Mucosa of gallbladder (tissue), 1 donor: ENCODE measurements at regions not wholly inside any gene's neighbourhood (a gene's known extent, or its start where the extent isn't known, plus 50 kb on each side); places are given as distances from the start of the nearest gene placed in this dataset.

Source experiments
- DNase-seq: peaks from one replicate; pipeline ENCODE4 v3.0.0-alpha.2; 2020; ENCODE audit warnings: low spot score
- donor health status: DM: no; HTN: no; CAD: no.

- DNase-seq: no peak
Measured at GRCh38 chr6:113560908-113561307, 296.2 kb upstream of the MARCKS start.

- no peak for DNase-seq
Measured at GRCh38 chr6:113562248-113562647, 294.9 kb upstream of the MARCKS start.

GRCh38 chr6:113564371-113565171 lies 292.6 kb upstream of the MARCKS start:
- peak; percentile 88 for DNase-seq

- DNase-seq: no peak
Measured at GRCh38 chr6:113565306-113565705, 291.8 kb upstream of the MARCKS start.

GRCh38 chr6:113570161-113570560 lies 287.0 kb upstream of the MARCKS start:
- no peak for DNase-seq

- DNase-seq: no peak
Measured at GRCh38 chr6:113570641-113571040, 286.5 kb upstream of the MARCKS start.

- DNase-seq: peak; percentile 33
Measured at GRCh38 chr6:113574147-113574546, 283.0 kb upstream of the MARCKS start.

- no peak for DNase-seq
Measured at GRCh38 chr6:113576310-113576709, 280.8 kb upstream of the MARCKS start.

GRCh38 chr6:113578691-113579090 lies 278.5 kb upstream of the MARCKS start:
- no peak for DNase-seq

- no peak for DNase-seq
Measured at GRCh38 chr6:113584767-113585166, 272.4 kb upstream of the MARCKS start.

GRCh38 chr6:113585246-113585645 lies 271.9 kb upstream of the MARCKS start:
- DNase-seq: no peak

- DNase-seq: no peak
Measured at GRCh38 chr6:113586413-113587077, 270.6 kb upstream of the MARCKS start.

- DNase-seq: no peak
Measured at GRCh38 chr6:113587078-113587699, 270.0 kb upstream of the MARCKS start.

GRCh38 chr6:113588646-113589045 lies 268.5 kb upstream of the MARCKS start:
- no peak for DNase-seq

GRCh38 chr6:113591896-113592827 lies 265.0 kb upstream of the MARCKS start:
- peak; percentile 42 for DNase-seq

GRCh38 chr6:113594726-113595125 lies 262.4 kb upstream of the MARCKS start:
- DNase-seq: no peak

- DNase-seq: no peak
Measured at GRCh38 chr6:113595911-113596376, 261.2 kb upstream of the MARCKS start.

GRCh38 chr6:113596387-113597230 lies 260.5 kb upstream of the MARCKS start:
- DNase-seq: no peak

- DNase-seq: no peak
Measured at GRCh38 chr6:113597231-113597583, 259.9 kb upstream of the MARCKS start.

GRCh38 chr6:113598786-113599185 lies 258.4 kb upstream of the MARCKS start:
- no peak for DNase-seq

GRCh38 chr6:113599444-113599843 lies 257.7 kb upstream of the MARCKS start:
- no peak for DNase-seq
